ENCODE measurements at regions not wholly inside any gene's neighbourhood (a gene's known extent, or its start where the extent isn't known, plus 50 kb on each side); places are given as distances from the start of the nearest gene placed in this dataset.

- no peaks in the 10 kb centered on the region for H3K36me3 ChIP-seq (ENCODE audit: control insufficient read depth, insufficient read depth, low read length)
- no peaks in the 10 kb centered on the region for H3K9me3 Mint-ChIP-seq
- H3K27me3 ChIP-seq (ENCODE audit: control insufficient read depth, insufficient read depth, low read length, poor library complexity, severe bottlenecking) = no peaks in the 10 kb centered on the region
- no peak overlapping the region for H3K4me3 Mint-ChIP-seq
- no peak overlapping the region for H3K27ac Mint-ChIP-seq
- TF ChIP-seq CTCF (conservative IDR thresholded peaks at IDR 0.05) = no peak
- H3K4me1 ChIP-seq (ENCODE audit: control insufficient read depth, insufficient read depth, low read length) = no peaks in the 10 kb centered on the region
- H3K9ac ChIP-seq (ENCODE audit: extremely low read depth, low read length, poor library complexity, severe bottlenecking) = no peak overlapping the region
- H3K27ac ChIP-seq (ENCODE audit: low read depth, low read length) = no peak overlapping the region
- no peaks in the 10 kb centered on the region for H3K36me3 Mint-ChIP-seq (ENCODE audit: low read depth)
- no peaks in the 10 kb centered on the region for H3K4me1 Mint-ChIP-seq
- H3K4me3 ChIP-seq (ENCODE audit: low read length) = no peak overlapping the region
- no peak for DNase-seq
- H3K27me3 Mint-ChIP-seq (ENCODE audit: insufficient read depth) = no peaks in the 10 kb centered on the region
- H3K9me3 ChIP-seq (ENCODE audit: control insufficient read depth, low read length) = peaks cover 8% of the 10 kb centered on the region
These were observed 95.9 kb upstream of the GALNTL6 start for GRCh38 chr4:171717231-171717741.

DNA sequence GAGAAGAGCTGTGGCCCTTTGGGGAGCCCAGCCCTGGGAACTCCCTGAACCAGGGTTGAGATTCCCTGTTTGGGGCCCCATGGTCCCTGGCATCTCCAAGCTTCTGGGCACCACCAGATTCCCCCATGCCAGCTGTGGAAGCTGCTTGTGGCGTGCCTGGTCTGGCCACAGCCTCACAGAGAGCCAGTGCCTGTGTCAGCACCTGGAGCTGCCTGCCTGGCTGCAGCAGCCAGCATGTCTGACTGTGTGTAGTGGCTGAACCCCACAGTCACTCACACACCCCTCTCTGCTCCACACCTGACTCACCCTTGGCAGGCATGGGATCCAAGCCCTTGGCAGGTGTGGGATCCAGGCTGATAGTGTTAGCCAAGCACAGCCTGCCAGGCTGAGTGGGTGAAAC is 97.2 kb upstream of the GALNTL6 start:
- WGBS, 2 experiments (ENCODE audit: insufficient coverage in 1 of 2, insufficient read length in 1 of 2) = 93 to 100% methylated on average over 1 of the region's 1 CpG
- H3K4me3 Mint-ChIP-seq = no peak overlapping the region
- Histone ChIP-seq H3K9me3 (ENCODE audit: control insufficient read depth, low read length) (peaks cover 8% of the 10 kb centered on the region), H3K9ac (ENCODE audit: extremely low read depth, low read length, poor library complexity, severe bottlenecking) (no peak overlapping the region), H3K27me3 (ENCODE audit: control insufficient read depth, insufficient read depth, low read length, poor library complexity, severe bottlenecking) (no peaks in the 10 kb centered on the region), H3K27ac (ENCODE audit: low read depth, low read length) (no peak overlapping the region), H3K4me1 (ENCODE audit: control insufficient read depth, insufficient read depth, low read length) (no peaks in the 10 kb centered on the region), H3K4me3 (ENCODE audit: low read length) (no peak overlapping the region), H3K36me3 (ENCODE audit: control insufficient read depth, insufficient read depth, low read length) (no peaks in the 10 kb centered on the region)
- H3K27me3 Mint-ChIP-seq (ENCODE audit: insufficient read depth) = no peaks in the 10 kb centered on the region
- H3K27ac Mint-ChIP-seq = no peak overlapping the region
- H3K36me3 Mint-ChIP-seq (ENCODE audit: low read depth) = no peaks in the 10 kb centered on the region
- TF ChIP-seq CTCF (conservative IDR thresholded peaks at IDR 0.05) = no peak
- peak; percentile 33 for DNase-seq
- no peaks in the 10 kb centered on the region for H3K4me1 Mint-ChIP-seq
- H3K9me3 Mint-ChIP-seq = no peaks in the 10 kb centered on the region

DNA sequence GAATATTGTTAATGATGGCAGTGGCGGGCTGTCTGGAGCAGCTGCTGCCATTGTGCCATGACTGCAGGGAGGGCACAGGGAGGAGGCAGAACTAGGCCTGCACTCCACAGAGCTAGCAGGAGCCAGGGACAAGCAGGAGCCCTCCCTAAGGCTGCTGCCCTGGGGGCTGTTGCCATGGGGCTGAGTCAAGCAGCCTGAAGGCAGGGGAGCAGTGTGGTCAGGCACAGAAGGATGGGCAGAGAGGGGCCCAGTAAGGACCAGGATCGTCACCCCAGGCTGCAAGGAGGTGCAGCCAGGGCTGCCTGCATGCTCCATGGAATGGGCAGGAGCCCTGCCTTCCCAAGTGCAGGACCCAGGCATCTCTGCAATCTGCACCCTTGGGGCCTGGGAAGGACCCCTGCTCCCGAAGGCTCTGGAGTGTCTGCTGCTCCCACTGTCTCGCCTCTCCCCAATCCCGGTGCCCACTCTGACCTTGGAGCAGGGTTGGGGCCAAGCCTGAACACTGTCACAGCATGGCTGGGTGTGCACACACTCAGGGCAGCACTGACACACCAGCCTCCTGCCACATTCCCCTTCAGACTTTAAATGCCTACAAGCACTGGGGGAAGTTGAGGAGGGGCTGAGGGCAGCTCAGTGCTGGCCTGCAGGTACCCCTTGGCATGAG is 98.3 kb upstream of the GALNTL6 start:
- Histone ChIP-seq H3K9me3 (ENCODE audit: control insufficient read depth, low read length) (peaks cover 8% of the 10 kb centered on the region), H3K27me3 (ENCODE audit: control insufficient read depth, insufficient read depth, low read length, poor library complexity, severe bottlenecking) (no peaks in the 10 kb centered on the region), H3K4me3 (ENCODE audit: low read length) (no peak overlapping the region), H3K27ac (ENCODE audit: low read depth, low read length) (no peak overlapping the region), H3K36me3 (ENCODE audit: control insufficient read depth, insufficient read depth, low read length) (no peaks in the 10 kb centered on the region), H3K4me1 (ENCODE audit: control insufficient read depth, insufficient read depth, low read length) (no peaks in the 10 kb centered on the region), H3K9ac (ENCODE audit: extremely low read depth, low read length, poor library complexity, severe bottlenecking) (no peak overlapping the region)
- Mint-ChIP-seq H3K27me3 (ENCODE audit: insufficient read depth) (no peaks in the 10 kb centered on the region), H3K4me1 (no peaks in the 10 kb centered on the region), H3K27ac (no peak overlapping the region), H3K36me3 (ENCODE audit: low read depth) (no peaks in the 10 kb centered on the region), H3K9me3 (no peaks in the 10 kb centered on the region), H3K4me3 (no peak overlapping the region)
- no peak for DNase-seq
- no peak for TF ChIP-seq CTCF (conservative IDR thresholded peaks at IDR 0.05)
- 83 to 89% methylated on average over 1 to 5 of the region's 5 CpGs for WGBS, 2 experiments (ENCODE audit: insufficient coverage in 1 of 2, insufficient read length in 1 of 2)
